Ishikawa (cell line): ENCODE measurements at regions not wholly inside any gene's neighbourhood (a gene's known extent, or its start where the extent isn't known, plus 50 kb on each side); places are given as distances from the start of the nearest gene placed in this dataset.

Experiments
- CEBPB ChIP-seq: IDR thresholded peaks from 2 replicates; pipeline ENCODE4 v1.6.1; 2012
- EP300 ChIP-seq: IDR thresholded peaks from 2 replicates; pipeline ENCODE4 v1.6.1; 2012; ENCODE audit warnings: borderline replicate concordance
- MAX ChIP-seq: IDR thresholded peaks from 2 replicates; pipeline ENCODE4 v1.6.1; 2012
- TAF1 ChIP-seq: IDR thresholded peaks from 2 replicates; pipeline ENCODE4 v1.6.1; 2012; ENCODE audit warnings: low read depth, mild to moderate bottlenecking
- TF ChIP-seq, protein P1 (sequence below): IDR thresholded peaks from 2 replicates; pipeline ENCODE4 v1.6.1; 2012; ENCODE audit warnings: low read depth, mild to moderate bottlenecking

DNA sequence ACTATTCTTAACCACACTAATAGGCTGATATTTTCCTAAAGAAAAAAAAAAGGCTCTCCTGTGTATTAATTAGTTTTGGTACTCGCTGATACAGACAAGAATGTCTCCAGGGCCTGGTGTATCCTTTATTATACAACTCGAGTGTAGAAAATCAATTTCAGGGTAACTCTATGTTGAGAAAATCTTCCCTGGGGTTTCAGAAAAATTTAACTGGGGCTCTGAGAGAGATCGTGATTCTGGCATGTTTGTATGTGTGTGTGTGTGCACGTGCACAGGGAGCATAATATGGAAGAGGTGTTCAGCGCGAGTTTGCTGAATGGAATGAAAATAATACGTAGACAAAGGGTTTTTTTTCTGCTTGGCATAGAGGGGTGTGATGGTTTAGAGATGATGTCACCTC is 496.8 kb downstream of the GPAM start:
- no peak for TF ChIP-seq CEBPB
- TF ChIP-seq TAF1 = no peak
- TF ChIP-seq, protein P1, sequence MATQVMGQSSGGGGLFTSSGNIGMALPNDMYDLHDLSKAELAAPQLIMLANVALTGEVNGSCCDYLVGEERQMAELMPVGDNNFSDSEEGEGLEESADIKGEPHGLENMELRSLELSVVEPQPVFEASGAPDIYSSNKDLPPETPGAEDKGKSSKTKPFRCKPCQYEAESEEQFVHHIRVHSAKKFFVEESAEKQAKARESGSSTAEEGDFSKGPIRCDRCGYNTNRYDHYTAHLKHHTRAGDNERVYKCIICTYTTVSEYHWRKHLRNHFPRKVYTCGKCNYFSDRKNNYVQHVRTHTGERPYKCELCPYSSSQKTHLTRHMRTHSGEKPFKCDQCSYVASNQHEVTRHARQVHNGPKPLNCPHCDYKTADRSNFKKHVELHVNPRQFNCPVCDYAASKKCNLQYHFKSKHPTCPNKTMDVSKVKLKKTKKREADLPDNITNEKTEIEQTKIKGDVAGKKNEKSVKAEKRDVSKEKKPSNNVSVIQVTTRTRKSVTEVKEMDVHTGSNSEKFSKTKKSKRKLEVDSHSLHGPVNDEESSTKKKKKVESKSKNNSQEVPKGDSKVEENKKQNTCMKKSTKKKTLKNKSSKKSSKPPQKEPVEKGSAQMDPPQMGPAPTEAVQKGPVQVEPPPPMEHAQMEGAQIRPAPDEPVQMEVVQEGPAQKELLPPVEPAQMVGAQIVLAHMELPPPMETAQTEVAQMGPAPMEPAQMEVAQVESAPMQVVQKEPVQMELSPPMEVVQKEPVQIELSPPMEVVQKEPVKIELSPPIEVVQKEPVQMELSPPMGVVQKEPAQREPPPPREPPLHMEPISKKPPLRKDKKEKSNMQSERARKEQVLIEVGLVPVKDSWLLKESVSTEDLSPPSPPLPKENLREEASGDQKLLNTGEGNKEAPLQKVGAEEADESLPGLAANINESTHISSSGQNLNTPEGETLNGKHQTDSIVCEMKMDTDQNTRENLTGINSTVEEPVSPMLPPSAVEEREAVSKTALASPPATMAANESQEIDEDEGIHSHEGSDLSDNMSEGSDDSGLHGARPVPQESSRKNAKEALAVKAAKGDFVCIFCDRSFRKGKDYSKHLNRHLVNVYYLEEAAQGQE = no peak
- TF ChIP-seq EP300 = no peak
- no peak for TF ChIP-seq MAX
